ENCODE measurements at regions not wholly inside any gene's neighbourhood (a gene's known extent, or its start where the extent isn't known, plus 50 kb on each side); places are given as distances from the start of the nearest gene placed in this dataset.
"Not testable (repeated sequence)": the region's sequence is repeated elsewhere in the genome, so short reads cannot be mapped to it uniquely, and the experiment has no call there.

GRCh38 chr3:107189158-107189791, 188.0 kb upstream of the CCDC54 start:
- no peak for TF ChIP-seq CTCF (IDR thresholded peaks at IDR 0.05; ENCODE audit: borderline replicate concordance, insufficient read depth, low read depth, low read length)
- no peak overlapping the region for H3K4me3 ChIP-seq (ENCODE audit: low read depth, low read length)

DNA sequence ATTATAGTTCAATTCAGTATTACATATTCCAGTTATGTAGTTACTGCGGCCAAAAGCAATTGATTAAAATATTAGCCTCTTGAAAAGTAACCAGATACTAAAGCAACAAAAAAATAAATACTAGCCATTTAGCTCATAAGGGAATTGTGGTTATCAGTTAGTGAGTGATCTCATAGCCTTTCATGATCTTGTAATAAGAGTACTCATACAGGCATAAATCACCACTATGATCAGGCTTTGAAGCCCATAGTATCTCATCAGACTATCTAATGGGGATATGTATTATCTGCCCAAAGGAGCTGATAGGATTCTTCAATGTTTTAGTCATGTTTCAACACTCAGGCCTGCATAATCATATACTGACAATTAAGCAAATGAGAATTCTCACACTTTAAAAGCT, 184.1 kb upstream of the CCDC54 start:
- no peak for TF ChIP-seq CTCF (IDR thresholded peaks at IDR 0.05; ENCODE audit: borderline replicate concordance, insufficient read depth, low read depth, low read length)

GRCh38 chr3:107198581-107199181, 178.6 kb upstream of the CCDC54 start:
- TF ChIP-seq CTCF (IDR thresholded peaks at IDR 0.05; ENCODE audit: borderline replicate concordance, insufficient read depth, low read depth, low read length): no peak
- no peak overlapping the region for H3K4me3 ChIP-seq (ENCODE audit: low read depth, low read length)

More for the DNA sequence above, 184.1 kb upstream of the CCDC54 start:
- H3K4me3 ChIP-seq (ENCODE audit: low read depth, low read length): no peak overlapping the region

DNA sequence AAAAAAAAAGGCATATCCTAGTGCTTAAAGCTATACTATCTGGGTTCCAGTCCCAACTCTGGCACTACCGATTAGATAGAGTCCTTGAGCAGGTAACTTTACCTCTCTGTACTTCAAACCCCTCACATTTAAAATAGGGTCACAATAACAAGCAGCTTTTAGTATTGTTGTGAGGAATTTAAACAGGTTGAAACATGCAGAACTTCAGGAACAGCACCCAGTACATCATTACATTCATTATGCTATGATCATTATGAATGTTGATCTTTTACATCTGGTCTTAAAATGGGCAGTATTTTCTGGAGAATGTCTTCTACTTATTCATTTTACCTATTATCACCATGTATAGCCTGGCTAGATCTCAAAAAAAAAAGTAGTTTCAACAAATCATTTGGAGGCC, 176.1 kb upstream of the CCDC54 start:
- no peak for TF ChIP-seq CTCF (IDR thresholded peaks at IDR 0.05; ENCODE audit: borderline replicate concordance, insufficient read depth, low read depth, low read length)
- no peak overlapping the region for H3K4me3 ChIP-seq (ENCODE audit: low read depth, low read length)

DNA sequence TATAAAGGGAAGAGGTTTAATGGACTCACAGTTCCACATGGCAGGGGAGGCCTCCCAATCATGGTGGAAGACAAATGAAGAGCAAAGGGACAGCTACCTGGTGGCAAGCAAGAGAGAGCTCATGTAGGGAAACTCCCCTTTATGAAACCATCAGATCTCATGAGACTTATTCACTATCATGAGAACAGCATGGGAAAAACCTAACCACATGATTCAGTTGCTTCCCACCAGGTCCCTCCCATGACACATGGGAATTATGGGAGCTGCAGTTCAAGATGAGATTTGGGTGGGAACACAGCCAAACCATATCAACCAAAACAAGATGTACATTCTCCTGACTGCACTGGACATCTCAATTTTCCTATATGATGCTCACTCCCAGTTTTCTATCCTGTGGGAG, 174.4 kb upstream of the CCDC54 start:
- H3K4me3 ChIP-seq (ENCODE audit: low read depth, low read length): not testable (repeated sequence)

DNA sequence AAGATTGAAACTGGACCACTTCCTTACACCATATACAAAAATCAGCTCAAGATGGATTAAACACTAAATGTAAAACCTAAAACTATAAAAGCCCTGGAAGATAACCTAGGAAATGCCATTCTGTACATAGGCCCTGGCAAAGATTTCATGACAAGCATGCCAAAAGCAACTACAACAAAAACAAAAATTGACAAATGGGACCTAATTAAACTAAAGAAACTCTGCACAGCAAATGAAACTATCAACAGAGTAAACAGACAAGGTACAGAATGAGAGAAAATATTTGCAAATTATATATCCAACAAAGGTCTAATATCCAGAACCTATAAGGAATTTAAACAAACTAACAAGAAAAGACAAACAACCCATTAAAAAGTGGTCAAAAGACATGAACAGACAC, 173.1 kb upstream of the CCDC54 start:
- H3K4me3 ChIP-seq (ENCODE audit: low read depth, low read length): no peak overlapping the region
- no peak for TF ChIP-seq CTCF (IDR thresholded peaks at IDR 0.05; ENCODE audit: borderline replicate concordance, insufficient read depth, low read depth, low read length)

- no peak for TF ChIP-seq CTCF (IDR thresholded peaks at IDR 0.05; ENCODE audit: borderline replicate concordance, insufficient read depth, low read depth, low read length)
Measured at GRCh38 chr3:107205358-107205757, 171.9 kb upstream of the CCDC54 start.

More at GRCh38 chr3:107205358-107205757, 171.9 kb upstream of the CCDC54 start:
- no peak overlapping the region for H3K4me3 ChIP-seq (ENCODE audit: low read depth, low read length)
